ENCODE measurements at regions not wholly inside any gene's neighbourhood (a gene's known extent, or its start where the extent isn't known, plus 50 kb on each side); places are given as distances from the start of the nearest gene placed in this dataset.

GRCh38 chr18:10349561-10349960 is 104.9 kb upstream of the APCDD1 start:
- H3K36me3 ChIP-seq = no peaks in the 10 kb centered on the region
- H3K27ac ChIP-seq = no peak overlapping the region
- H3K4me3 ChIP-seq = no peak overlapping the region
- H3K4me1 ChIP-seq = peaks cover 0 to 31% of the 10 kb centered on the region in 2 donors
- DNase-seq (ENCODE audit: low spot score) = no peak
- H3K27me3 ChIP-seq = no peaks in the 10 kb centered on the region
- no peak for TF ChIP-seq CTCF (IDR thresholded peaks at IDR 0.05)
- H3K9me3 ChIP-seq = no peaks in the 10 kb centered on the region

- Histone ChIP-seq H3K4me3 (no peak overlapping the region), H3K4me1 (peaks cover 0 to 32% of the 10 kb centered on the region in 2 donors), H3K27ac (no peak overlapping the region), H3K36me3 (no peaks in the 10 kb centered on the region), H3K9me3 (no peaks in the 10 kb centered on the region), H3K27me3 (no peaks in the 10 kb centered on the region)
- TF ChIP-seq CTCF (IDR thresholded peaks at IDR 0.05) = no peak
- DNase-seq (ENCODE audit: low spot score) = no peak
Measured at GRCh38 chr18:10350661-10351060, 103.8 kb upstream of the APCDD1 start.

- no peak for DNase-seq (ENCODE audit: low spot score)
- Histone ChIP-seq H3K4me3 (no peak overlapping the region), H3K27ac (peak overlapping the region in 1 of 2 donors; percentile 31), H3K36me3 (no peaks in the 10 kb centered on the region), H3K4me1 (peaks cover 0 to 32% of the 10 kb centered on the region in 2 donors), H3K27me3 (no peaks in the 10 kb centered on the region), H3K9me3 (no peaks in the 10 kb centered on the region)
- TF ChIP-seq CTCF (IDR thresholded peaks at IDR 0.05) = no peak
Measured at GRCh38 chr18:10351219-10351818, 103.1 kb upstream of the APCDD1 start.

GRCh38 chr18:10351858-10352257 is 102.6 kb upstream of the APCDD1 start:
- Histone ChIP-seq H3K27me3 (no peaks in the 10 kb centered on the region), H3K4me3 (no peak overlapping the region), H3K9me3 (peaks cover 0 to 1% of the 10 kb centered on the region in 2 donors), H3K27ac (peak overlapping the region; percentile 12 to 31), H3K36me3 (no peaks in the 10 kb centered on the region), H3K4me1 (peaks cover 0 to 32% of the 10 kb centered on the region in 2 donors)
- no peak for TF ChIP-seq CTCF (IDR thresholded peaks at IDR 0.05)
- DNase-seq (ENCODE audit: low spot score) = no peak

- Histone ChIP-seq H3K27me3 (no peaks in the 10 kb centered on the region), H3K36me3 (no peaks in the 10 kb centered on the region), H3K4me1 (peaks cover 0 to 32% of the 10 kb centered on the region in 2 donors), H3K4me3 (no peak overlapping the region), H3K9me3 (peaks cover 0 to 6% of the 10 kb centered on the region in 2 donors), H3K27ac (peak overlapping the region in 1 of 2 donors; percentile 12)
- no peak for DNase-seq (ENCODE audit: low spot score)
- TF ChIP-seq CTCF (IDR thresholded peaks at IDR 0.05) = no peak
Measured at GRCh38 chr18:10352671-10353070, 101.8 kb upstream of the APCDD1 start.

- Histone ChIP-seq H3K9me3 (peaks cover 0 to 6% of the 10 kb centered on the region in 2 donors), H3K4me1 (peaks cover 0 to 32% of the 10 kb centered on the region in 2 donors), H3K4me3 (no peak overlapping the region), H3K27me3 (no peaks in the 10 kb centered on the region), H3K36me3 (no peaks in the 10 kb centered on the region), H3K27ac (peak overlapping the region; percentile 58 to 70)
- DNase-seq (ENCODE audit: low spot score) = no peak
- TF ChIP-seq CTCF (IDR thresholded peaks at IDR 0.05) = no peak
Measured at GRCh38 chr18:10353791-10354190, 100.6 kb upstream of the APCDD1 start.
